GM18909 (cell line): ENCODE measurements at regions not wholly inside any gene's neighbourhood (a gene's known extent, or its start where the extent isn't known, plus 50 kb on each side); places are given as distances from the start of the nearest gene placed in this dataset.

Experiments
- ATAC-seq: cut with Tn5 transposase; IDR thresholded peaks from one replicate; pipeline ENCODE4 v1.9.1; 2021; ENCODE audit warnings: mild to moderate bottlenecking; ENCODE audit not compliant: unreplicated experiment, poor library complexity

DNA sequence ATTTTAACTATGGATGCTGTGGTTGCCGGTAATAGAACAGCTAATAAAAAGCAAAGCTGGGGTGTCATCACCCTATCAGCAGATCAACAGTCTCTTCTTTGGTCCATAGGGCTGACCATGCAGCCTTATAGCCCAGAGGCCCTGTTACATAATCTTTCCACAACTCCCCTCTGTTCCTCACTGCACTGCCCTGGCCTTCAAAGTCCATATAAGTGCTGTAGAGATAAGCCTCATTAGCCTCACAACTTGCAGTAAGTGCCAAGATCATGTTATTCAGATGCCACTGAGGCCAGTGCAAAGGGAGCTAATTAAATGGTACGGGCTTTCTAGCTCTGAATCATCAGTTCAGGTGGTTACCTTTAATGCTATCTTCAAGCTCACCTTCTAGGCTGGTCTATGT is 89.7 kb upstream of the CXCR4 start:
- peak; percentile 5 for ATAC-seq

DNA sequence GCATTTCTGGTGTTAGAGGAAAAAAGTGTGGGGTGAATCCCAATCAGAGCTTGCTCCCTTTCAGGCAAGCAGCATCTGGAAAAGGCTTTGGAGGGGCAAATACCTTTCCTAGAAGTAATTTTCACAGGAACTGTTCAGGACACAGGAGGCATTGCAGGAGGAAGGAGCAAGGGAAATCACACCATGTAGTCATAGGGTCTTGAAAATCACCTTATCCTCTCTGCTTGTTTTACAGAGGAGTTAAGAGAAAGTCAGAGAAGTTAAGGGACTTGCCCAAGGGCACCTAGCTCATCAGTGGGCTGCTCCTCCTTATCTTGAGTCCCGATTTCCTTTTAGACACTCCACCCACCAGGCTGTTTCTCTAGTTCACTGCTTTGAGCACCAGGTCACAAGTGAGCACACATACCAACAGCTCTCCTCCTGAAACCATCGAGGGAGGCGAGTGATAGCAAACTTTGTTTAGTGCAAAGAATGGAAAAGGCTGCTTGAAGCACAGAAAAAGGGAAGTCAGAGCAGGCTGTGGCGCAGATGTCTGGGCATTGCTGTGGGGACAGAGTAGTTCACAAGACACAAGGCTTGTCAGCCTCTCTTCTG is 89.2 kb upstream of the CXCR4 start:
- ATAC-seq: peak; percentile 46

DNA sequence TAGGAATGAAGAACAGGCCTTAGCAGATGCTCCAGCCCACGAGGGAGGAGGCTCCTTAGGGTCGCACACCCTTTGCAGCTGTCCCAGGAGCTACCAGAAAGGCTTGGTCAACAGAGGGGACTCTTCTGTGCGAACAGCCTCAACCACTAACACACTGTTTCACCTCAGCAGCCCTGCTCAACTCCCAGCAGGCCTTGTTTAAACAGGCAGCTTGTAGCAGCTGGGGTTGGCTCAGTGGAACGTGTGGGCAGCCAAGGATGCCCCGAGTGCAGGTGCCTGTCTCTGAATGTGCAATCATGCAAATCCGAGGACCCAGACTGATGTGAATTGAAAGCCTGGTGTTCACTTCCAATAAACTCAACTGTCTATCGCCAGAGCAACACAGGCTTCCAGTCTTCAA is 88.7 kb upstream of the CXCR4 start:
- peak; percentile 98 for ATAC-seq

DNA sequence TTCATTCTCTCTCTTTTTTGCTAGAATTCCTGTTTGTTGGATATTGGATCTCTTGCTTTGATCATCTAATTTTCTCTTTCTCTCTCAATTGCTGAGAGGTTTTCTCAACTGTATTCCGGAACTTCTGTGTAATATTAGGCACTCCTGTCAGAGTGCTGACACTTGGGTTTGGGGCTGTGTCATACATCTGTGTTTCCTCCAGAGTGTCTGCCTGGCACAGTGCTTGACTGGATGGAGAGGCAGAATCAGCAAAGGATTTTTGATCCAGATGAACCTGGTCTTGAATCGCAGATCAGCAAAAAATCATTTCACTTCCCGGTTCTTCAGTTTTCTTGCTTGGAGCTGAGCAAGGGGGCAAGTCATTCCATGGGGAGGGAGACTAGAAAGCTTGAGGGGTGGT is 87.7 kb upstream of the CXCR4 start:
- no peak for ATAC-seq

DNA sequence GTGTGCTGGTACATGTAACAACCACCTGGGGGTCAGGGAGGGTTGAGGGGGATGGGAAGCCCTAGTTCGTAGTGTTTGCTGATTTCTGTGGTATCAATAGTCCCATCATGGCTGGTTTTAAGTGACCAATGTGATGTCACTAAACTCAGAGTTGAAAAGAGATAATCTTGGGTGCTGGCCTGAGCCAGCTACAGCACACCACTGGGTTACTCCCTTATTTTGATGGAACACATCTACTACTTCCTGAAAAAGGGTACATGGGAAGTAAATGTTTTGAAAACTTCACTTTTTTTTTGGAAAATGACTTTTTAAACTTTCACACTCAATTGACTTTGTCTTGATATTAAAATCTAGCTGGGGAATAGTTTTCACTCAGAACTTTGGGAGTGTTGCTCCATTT is 87.0 kb upstream of the CXCR4 start:
- ATAC-seq: no peak

DNA sequence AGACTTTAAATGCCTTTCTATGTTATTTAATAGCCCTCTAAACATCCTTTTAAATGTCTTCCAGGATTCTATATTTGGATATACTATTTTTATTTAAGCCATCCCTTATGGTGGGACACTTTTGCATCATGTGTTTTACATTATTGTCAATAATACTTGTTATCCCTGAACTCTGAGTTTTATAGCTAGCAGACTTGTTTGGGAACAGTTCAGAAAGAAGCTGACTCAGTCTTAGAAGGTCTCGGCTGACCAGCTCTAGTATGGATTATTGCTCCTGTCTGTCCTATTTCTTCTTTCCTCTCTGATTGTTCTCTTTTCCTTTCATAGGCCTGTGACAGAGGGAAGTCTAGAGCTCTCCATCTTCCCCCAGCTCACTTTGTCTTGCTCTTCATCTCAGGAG is 77.3 kb upstream of the CXCR4 start:
- no peak for ATAC-seq

DNA sequence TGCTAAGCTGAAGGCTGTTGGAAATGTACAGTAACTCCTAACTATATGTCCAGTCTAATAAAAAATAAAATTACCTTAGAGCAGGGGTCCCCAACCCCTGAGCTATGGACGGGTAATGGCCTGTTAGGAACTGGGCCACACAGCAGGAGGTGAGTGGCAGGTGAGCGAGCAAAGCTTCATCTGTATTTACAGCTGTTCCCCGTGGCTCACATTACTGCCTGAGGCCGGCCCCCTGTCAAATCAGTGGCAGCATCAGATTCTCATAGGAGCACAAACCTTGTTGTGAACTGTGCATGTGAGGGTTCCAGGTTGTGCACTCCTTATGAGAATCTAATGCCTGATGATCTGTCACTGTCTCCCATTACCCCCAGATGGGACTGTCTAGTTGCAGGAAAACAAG is 73.1 kb upstream of the CXCR4 start:
- ATAC-seq: no peak

DNA sequence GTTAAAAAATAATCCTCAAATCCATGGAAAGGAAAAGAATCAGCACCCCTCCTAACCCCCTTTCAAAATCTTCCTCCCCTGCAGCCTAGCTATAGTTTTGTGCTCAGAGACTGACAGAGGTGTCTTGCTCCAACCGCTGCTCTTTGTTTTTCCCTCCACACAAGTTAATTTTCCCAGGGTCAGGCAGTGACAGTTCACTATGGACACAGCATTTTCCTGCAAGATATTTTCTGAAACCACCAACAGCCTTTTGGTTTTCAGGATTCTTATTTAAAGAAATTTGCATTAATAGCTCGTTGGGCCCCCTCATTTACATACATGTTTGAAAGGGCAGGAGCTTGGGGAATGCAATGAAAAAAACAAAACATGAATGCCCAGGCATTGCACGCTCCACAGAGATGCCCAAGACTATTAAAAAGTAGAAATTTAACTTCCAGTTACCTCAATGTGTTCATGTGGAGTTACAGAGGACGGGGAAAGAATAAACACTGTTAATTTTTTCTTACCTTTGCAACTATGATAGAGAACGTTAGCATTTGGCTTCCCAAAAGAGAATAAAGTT is 71.4 kb upstream of the CXCR4 start:
- no peak for ATAC-seq

DNA sequence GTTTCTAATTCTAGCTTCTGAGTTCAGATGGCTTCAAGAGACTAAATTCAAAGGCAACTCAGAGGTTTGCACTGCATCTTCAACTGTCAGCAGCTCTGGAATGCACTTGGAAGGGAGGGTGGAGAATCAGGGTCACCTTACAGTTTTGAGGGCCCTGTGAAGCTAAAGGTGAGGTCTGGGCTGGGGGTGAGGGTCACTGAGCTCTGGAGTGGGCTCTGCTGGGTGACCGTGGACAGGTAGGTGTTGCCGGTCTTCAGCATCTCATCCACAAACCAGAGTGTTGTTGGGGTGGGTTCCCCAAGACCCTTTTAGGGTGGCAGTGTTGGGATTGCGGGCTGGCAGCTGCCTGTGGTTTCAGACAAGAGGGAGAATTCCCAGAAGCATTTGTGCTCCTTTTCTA is 70.1 kb upstream of the CXCR4 start:
- ATAC-seq: no peak

DNA sequence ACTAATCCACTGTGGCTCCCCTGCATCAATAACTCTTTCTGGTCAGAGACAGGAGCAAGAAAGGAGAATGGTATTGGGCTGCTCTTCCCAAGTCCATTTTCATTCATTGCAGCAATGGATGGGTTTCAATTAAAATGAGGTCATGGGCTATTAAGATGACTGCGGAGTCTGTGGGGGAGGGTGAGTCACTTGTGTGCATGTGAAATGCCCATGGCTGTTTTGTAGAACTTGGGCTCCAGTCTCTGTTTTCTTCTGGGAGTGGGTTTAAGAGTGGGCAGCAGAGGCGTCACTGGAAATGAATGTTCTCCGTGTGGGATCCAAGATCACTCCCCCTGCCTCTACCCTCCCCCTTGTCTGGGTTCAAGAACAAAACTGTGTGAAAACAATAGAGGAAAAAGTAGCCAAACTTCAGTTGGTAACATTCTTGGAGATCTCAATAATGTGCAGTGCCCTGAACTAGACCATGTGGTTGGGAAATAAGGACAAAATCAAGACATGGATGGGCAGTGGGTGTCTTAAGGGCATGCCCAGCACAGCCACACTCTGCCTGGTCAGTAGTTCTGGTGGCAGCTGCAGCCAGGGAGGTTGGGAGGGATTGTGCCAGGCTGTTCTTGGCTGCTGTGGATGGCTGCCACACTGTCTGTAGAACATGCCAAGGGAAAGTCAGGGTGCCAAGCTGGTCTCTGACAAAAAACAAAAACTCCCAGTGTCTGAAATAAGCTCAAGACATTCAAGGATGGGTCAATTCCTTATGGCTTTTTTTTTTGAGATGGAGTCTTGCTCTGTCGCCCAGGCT is 68.2 kb upstream of the CXCR4 start:
- no peak for ATAC-seq

DNA sequence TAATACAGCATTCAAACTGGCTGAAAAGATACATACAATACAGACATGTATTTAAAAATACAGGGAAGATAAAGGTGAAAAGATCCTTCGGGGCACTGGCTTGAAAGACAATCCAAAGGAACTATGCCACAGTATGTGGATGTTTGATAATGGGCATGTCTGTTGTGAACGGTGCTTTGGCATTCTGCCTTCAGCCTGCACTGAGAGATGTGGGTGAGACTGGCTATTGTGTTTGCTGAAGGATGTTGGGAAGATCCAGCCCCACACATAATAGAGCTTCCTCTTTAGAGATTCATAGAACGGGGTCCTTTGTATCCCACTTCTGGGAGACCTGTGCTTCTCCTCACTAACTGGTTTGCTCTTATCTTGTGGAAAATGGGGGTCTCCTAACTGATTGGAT is 65.1 kb upstream of the CXCR4 start:
- ATAC-seq: no peak

DNA sequence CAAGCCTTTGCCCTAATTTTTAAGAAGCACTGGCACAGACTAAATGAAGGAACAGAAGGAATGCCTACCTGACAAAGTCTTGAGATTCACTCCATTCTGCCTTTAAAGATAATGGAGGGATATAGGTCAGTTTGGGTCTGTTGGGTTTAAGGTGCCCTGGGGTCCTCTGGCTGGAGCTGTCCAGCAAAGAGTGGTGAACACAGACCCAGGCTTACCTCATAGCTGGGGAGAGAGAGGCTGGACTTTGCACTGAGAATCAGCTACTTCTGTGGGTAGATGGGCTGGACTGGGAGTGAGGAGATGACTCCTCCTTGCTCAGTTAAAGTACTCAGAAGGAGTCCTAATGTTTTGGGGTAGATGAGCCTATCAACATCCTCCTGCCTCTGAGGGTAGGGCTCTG is 64.4 kb upstream of the CXCR4 start:
- ATAC-seq: no peak

DNA sequence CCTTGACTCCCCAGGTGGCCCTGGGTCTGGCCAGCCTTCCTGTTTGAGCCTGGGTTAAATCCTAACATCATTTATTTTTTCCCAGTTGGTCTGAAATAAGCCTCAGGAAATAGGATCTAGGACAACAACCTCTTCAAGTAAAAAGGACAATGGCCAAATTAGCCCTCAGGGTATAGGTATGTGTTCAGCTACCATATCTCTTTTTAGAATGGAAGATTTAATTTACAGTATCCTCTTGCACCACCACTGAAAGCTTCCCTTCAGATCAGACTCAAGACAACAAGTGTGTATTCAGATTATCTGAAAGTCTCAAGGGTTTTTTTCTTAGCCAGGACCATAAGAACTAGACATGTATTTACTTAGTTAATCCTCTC is 61.6 kb upstream of the CXCR4 start:
- ATAC-seq: no peak

DNA sequence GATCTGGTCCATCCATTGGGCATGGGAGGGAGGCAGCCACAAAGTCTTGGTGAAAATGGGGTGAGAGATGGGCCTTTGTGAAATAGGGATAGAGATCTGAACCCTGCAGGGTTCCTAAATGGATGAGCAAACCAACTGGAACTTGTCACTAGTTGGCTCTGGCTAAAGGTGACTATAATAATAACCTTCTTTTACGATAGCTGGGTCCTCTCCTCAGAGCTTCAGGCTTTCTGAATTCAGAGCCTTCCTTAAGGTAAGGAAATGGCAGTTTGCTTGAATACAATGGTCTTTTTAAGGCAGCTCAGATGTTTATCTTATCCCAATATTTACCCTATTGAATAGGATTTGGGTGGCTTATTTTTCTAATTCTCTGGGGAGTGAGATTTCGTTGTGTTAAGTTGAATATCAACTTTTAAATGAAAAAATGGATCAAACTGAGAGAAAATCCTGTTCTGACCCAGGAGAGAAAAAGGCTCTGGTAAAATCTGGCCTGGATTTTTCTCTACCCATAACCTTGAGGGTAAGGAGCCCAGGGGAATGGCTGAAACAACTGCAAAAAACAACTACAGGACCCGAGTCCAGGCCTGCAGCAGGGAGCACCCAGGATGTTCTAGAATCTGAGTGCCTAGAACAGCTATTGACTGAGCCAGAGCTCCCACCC is 61.1 kb upstream of the CXCR4 start:
- no peak for ATAC-seq

DNA sequence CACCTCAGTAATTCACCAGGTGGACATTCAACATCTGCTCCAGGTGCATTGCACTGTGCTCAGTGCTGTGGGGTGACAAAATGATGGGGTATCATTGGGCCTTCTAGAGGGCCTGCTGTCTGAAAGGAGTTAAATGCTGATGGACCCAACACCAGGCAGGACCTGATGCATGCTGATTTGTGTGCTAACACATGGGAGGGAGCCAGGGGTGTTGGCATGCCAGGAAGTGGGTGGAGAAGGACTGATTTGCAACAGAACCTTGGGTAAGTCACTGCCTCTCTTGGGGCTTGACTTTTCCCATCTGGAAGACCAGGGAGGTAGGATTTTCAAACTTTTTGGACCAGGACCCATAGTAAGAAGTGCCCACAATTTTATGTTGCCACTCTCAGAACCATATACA is 57.9 kb upstream of the CXCR4 start:
- no peak for ATAC-seq

DNA sequence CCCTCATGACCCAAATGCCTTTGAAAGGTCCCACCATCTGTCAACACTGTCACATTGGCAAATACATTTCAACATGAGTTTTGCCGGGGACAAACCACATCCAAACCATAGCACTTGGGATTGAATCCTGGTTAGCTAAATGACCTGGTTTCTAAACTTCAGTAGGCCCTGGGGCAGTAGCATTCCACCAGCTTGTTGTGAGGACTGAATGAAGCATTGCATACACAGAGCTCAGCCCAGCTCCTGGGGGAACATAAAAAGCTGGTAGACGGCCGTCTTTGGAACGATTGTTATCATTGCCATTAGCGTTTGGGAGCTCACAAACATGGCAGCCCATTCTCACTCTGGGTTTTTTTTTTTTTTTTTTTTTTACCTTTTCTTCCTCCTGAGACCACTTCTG is 57.5 kb upstream of the CXCR4 start:
- ATAC-seq: no peak

DNA sequence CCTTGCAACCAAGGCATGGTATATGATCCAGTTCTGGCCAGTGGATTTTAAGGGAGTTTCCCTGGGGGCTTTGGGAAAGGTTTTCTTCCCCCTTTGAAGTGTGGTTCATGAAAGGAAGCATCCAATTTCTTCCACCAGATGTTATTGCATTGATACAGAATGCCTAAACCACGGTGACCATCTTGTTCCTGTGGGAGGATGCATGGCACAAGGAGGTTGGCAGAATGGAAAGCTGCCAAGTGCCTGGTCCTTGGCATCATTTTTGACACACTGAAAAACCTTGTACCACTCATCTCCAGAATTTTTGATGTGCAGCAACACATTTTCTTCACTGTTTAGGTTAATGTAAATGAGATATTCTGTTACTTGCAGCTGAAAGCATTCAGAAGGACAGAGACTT is 55.2 kb upstream of the CXCR4 start:
- no peak for ATAC-seq

DNA sequence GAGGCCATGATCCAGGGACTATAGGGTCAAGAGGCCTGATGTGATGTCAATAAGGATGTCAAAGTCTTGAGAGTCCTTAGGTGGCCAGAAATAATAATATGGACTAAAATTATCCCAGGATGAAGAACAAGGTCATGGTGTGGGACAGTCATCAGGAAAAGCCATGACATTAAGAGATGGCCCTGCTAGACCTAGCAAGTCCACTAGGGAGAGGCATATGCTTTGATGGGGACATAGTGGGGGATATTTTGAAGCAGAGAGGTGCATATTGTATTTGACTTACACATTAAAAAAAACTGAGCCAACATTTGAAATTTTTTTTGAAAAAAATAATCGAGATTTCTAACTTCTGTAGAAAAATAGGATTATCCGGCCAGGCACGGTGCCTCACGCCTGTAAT is 53.3 kb upstream of the CXCR4 start:
- ATAC-seq: no peak

DNA sequence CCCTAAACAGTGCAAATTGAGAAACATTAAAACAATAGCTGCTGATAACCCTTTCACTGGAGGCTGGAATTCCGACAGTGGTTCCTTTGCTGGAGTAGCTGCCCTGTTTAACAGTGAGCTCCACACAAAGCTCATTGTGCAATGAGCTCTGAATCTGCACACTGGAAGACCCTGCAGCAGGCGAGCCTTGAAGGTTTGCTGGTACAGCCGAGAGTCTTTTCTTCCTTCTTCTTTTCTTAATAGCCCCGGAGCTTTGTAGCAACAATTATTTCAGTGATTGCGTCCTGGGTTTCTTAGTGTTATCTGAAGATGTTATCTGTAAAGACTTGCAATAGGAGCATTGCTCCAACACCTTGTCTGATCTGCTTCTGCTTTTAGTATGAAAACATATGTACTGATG is 50.8 kb upstream of the CXCR4 start:
- no peak for ATAC-seq

DNA sequence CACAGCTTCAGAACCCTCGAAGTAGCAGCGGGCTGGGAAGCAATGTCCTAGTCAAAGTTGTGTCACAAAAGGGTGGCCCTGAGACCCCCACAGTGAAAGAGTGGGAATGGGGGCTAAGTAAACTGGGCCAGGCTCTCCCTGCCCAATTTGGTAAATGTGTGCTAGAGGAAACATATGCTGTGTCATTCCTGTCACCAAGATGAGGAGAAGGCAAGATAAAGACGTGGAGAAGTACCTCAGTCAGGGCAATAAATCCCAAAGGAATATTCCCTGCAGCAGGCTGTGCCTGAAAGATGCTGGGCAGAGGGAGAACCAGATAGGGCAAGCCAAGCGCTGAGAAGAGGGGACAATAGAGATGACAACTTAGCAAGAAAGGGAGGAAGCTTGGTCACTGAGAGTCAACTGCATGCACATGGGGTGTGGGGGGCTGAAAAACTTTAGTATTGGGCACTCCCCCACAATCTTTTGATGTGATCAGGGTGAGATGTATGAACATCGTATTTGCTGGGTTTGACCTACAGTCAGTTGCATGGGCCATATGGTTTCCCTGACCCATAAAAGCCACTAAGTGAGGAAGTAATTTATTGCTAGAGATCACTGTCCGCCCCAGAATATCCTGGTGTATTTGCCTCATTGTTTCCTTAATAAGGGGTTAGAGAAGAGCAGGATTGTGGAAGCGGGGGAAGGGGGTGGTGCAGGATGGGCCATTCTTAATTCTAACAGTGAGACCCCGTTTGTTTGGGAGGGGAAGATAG is 49.9 kb upstream of the CXCR4 start:
- no peak for ATAC-seq
